Lower lobe of right lung (tissue), 2 donors: ENCODE measurements at regions not wholly inside any gene's neighbourhood (a gene's known extent, or its start where the extent isn't known, plus 50 kb on each side); places are given as distances from the start of the nearest gene placed in this dataset.
A peak's percentile ranks its signal among the peaks of the same experiment; 100 is the strongest.

Experiments
- ATAC-seq, 2 donors: fragments of 200-7000 bp; cut with Tn5 transposase; one replicate each; pipeline ENCODE4 v1.9.1; 2020 to 2022; ENCODE audit warnings: mild to moderate bottlenecking in 2 of 2, moderate library complexity in 2 of 2
- DNase-seq: peaks from one replicate; pipeline ENCODE4 v3.0.0-alpha.2; 2020
- H3K27ac ChIP-seq: fragments of 200-600 bp; one replicate; pipeline ENCODE4 v1.8.0; 2022
- H3K27me3 ChIP-seq: fragments of 200-600 bp; one replicate; pipeline ENCODE4 v1.8.0; 2022; ENCODE audit warnings: low read depth
- H3K36me3 ChIP-seq: fragments of 200-600 bp; one replicate; pipeline ENCODE4 v1.8.0; 2022; ENCODE audit warnings: mild to moderate bottlenecking
- H3K4me1 ChIP-seq: fragments of 200-600 bp; one replicate; pipeline ENCODE4 v1.8.0; 2022
- H3K4me3 ChIP-seq: fragments of 200-600 bp; one replicate; pipeline ENCODE4 v1.8.0; 2022; ENCODE audit warnings: mild to moderate bottlenecking
- H3K9me3 ChIP-seq: fragments of 200-600 bp; one replicate; pipeline ENCODE4 v1.8.0; 2022
- CTCF ChIP-seq: fragments of 200-600 bp; IDR thresholded peaks from one replicate; pipeline ENCODE4 v1.8.0; 2022; ENCODE audit warnings: antibody characterized with exemption, mild to moderate bottlenecking
- intact Hi-C: fragments of 100-400 bp; cut with DNase I; formaldehyde crosslinking; loops from one replicate; pipeline ENCODE4 v1.11.0; 2022
- donor health status: DM: no; HTN: yes; CAD: no; lungs with severe emphysema.

- ATAC-seq: no peak
- no peaks in the 10 kb centered on the region for H3K36me3 ChIP-seq
- no peak for DNase-seq
- intact Hi-C loops: no loop called here
- no peak overlapping the region for H3K27ac ChIP-seq
- H3K4me3 ChIP-seq: no peak overlapping the region
- no peaks in the 10 kb centered on the region for H3K27me3 ChIP-seq
- H3K4me1 ChIP-seq: no peaks in the 10 kb centered on the region
- no peak for TF ChIP-seq CTCF
- no peaks in the 10 kb centered on the region for H3K9me3 ChIP-seq
Observed at GRCh38 chr2:198701481-198701880, 756.3 kb downstream of the SATB2 start.

DNA sequence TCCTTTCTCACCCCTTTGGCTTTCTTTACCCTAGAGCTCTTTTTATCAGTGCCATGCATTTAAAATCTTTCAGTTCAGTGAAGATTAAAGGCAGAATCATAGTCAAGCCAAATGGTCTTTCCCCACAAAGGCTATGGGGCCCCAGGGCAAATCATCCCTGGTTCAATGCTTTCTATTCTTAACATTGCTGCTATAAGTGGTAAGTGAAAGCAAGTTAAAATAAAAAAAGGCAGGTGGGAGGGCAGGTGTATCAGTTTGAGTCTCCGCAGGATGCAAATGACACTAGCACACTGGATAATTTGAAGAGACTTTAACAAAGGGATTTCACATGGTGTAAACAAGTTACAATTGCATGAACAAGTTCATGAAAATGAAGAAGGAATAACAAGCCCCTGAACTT, 757.4 kb downstream of the SATB2 start:
- ATAC-seq (no peak), DNase-seq (no peak)
- TF ChIP-seq CTCF: no peak
- Histone ChIP-seq H3K27ac (no peak overlapping the region), H3K9me3 (no peaks in the 10 kb centered on the region), H3K27me3 (no peaks in the 10 kb centered on the region), H3K36me3 (no peaks in the 10 kb centered on the region), H3K4me3 (no peak overlapping the region), H3K4me1 (no peaks in the 10 kb centered on the region)
- intact Hi-C loops: no loop called here

DNA sequence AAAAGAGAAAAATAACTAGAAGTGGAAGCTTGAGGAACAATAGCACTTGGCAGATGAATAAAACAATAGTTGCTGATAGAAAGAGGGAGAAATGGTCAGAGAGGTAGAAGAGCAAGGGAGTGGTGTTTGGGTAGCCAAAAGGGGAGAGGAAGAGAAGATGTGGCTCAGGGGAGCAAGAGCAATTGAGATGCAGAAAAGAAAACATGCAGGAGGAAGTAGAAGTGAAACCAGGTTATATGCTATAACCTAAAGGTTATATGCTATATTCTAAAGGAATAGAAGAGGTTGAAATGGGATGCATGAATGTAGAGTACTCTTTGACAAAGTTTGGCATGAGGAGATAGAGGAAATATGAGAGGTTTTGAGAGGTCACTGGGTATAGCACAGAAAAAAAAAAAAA, 759.5 kb downstream of the SATB2 start:
- intact Hi-C loops: no loop called here
- no peak for TF ChIP-seq CTCF
- H3K27me3 ChIP-seq: no peaks in the 10 kb centered on the region
- no peak overlapping the region for H3K4me3 ChIP-seq
- ATAC-seq: no peak
- DNase-seq: no peak
- H3K27ac ChIP-seq: no peak overlapping the region
- H3K4me1 ChIP-seq: no peaks in the 10 kb centered on the region
- H3K9me3 ChIP-seq: no peaks in the 10 kb centered on the region
- H3K36me3 ChIP-seq: no peaks in the 10 kb centered on the region

GRCh38 chr2:198697794-198698193, 759.9 kb downstream of the SATB2 start:
- intact Hi-C loops: no loop called here
- no peak for DNase-seq
- ATAC-seq: no peak
- Histone ChIP-seq H3K4me3 (no peak overlapping the region), H3K27ac (no peak overlapping the region), H3K9me3 (no peaks in the 10 kb centered on the region), H3K27me3 (no peaks in the 10 kb centered on the region), H3K4me1 (no peaks in the 10 kb centered on the region), H3K36me3 (no peaks in the 10 kb centered on the region)
- TF ChIP-seq CTCF: no peak

GRCh38 chr2:198697218-198697617, 760.5 kb downstream of the SATB2 start:
- no peak for DNase-seq
- Histone ChIP-seq H3K27ac (no peak overlapping the region), H3K9me3 (no peaks in the 10 kb centered on the region), H3K27me3 (no peaks in the 10 kb centered on the region), H3K36me3 (no peaks in the 10 kb centered on the region), H3K4me3 (no peak overlapping the region), H3K4me1 (no peaks in the 10 kb centered on the region)
- intact Hi-C loops: no loop called here
- peak in 1 of 2 donors; percentile 67 for ATAC-seq
- no peak for TF ChIP-seq CTCF

DNA sequence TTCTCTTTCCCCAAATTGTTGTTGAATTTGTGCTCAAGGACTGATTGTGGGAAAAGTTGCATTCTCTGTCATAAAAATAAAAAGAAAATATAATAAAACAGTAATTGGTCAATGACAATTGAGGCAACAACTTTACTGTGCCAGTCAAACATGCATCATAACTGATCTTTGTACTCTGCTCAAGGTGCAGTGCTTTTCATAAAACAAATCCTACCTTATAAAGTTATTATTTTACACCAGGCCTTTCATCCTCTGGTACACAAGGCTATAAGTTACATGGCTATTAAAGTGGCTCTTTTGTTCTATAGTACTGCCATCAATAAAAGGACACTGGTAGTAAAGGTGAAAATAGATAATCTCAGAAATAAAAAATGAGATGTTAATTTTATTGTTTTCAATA, 761.9 kb downstream of the SATB2 start:
- no peaks in the 10 kb centered on the region for H3K4me1 ChIP-seq
- ATAC-seq: no peak
- no peak for TF ChIP-seq CTCF
- no peaks in the 10 kb centered on the region for H3K36me3 ChIP-seq
- H3K27ac ChIP-seq: no peak overlapping the region
- intact Hi-C loops: no loop called here
- DNase-seq: no peak
- H3K9me3 ChIP-seq: no peaks in the 10 kb centered on the region
- H3K4me3 ChIP-seq: no peak overlapping the region
- no peaks in the 10 kb centered on the region for H3K27me3 ChIP-seq
